Stomach (tissue), 8 donors: ENCODE measurements at regions not wholly inside any gene's neighbourhood (a gene's known extent, or its start where the extent isn't known, plus 50 kb on each side); places are given as distances from the start of the nearest gene placed in this dataset.

Experiments used
- DNase-seq, 2 donors: peaks; one replicate each; pipeline versions ENCODE4 v3.0.0 to v3.0.0-alpha.2; 2013 to 2019
- H3K27ac ChIP-seq, 5 donors: fragments of 200-600 bp in 4 of 5; sonication (generic) in 4 of 5; one replicate each; pipeline ENCODE4 v1.5.1; 2013 to 2019; ENCODE audit warnings: mild to moderate bottlenecking in 1 of 5, moderate library complexity in 1 of 5
- H3K27me3 ChIP-seq, 3 donors: fragments of 200-600 bp; sonication (generic); one replicate each; pipeline ENCODE4 v1.5.1; 2017 to 2019; ENCODE audit warnings: mixed run types in 1 of 3
- H3K36me3 ChIP-seq, 4 donors: fragments of 200-600 bp; sonication (generic); 1 replicate in 3 of 4; 2 replicates in 1 of 4; pipeline ENCODE4 v1.5.1; 2016 to 2019
- H3K4me1 ChIP-seq, 4 donors: fragments of 200-600 bp; sonication (generic); one replicate each; pipeline ENCODE4 v1.5.1; 2016 to 2019
- H3K4me3 ChIP-seq, 4 donors: fragments of 200-600 bp; sonication (generic) in 3 of 4; one replicate each; pipeline ENCODE4 v1.5.1; 2016 to 2019; ENCODE audit warnings: mild to moderate bottlenecking in 1 of 4
- H3K9me3 ChIP-seq, 4 donors: fragments of 200-600 bp; sonication (generic); one replicate each; pipeline ENCODE4 v1.5.1; 2016 to 2019
- CTCF ChIP-seq, 7 experiments: fragments of 450-650 bp in 4 of 7; fragments of 200-600 bp in 3 of 7; sonication (generic) in 3 of 7; IDR thresholded peaks; one replicate each; pipeline ENCODE4 v1.5.1; 2016 to 2019; ENCODE audit warnings: antibody characterized with exemption in 7 of 7, control low read depth in 2 of 7, mild to moderate bottlenecking in 1 of 7
- EP300 ChIP-seq: sonication (generic); formaldehyde crosslinking; IDR thresholded peaks from one replicate; pipeline ENCODE4 v1.6.1; 2017; ENCODE audit warnings: antibody characterized with exemption
- POLR2A ChIP-seq, 4 donors: fragments of 450-650 bp; IDR thresholded peaks; one replicate each; pipeline ENCODE4 v1.6.1; 2016; ENCODE audit warnings: antibody characterized with exemption in 4 of 4, control low read depth in 2 of 4, mild to moderate bottlenecking in 1 of 4, moderate library complexity in 1 of 4
- POLR2AphosphoS5 ChIP-seq, 3 donors: sonication (generic); formaldehyde crosslinking; IDR thresholded peaks; one replicate each; pipeline ENCODE4 v1.6.1; 2016; ENCODE audit warnings: antibody characterized with exemption in 3 of 3
- WGBS, 5 donors: extraction: QIAGEN DNeasy Blood & Tissue Kit in 3 of 5; methylation state at CpG; one replicate each; pipeline versions ENCODE4 v1.1.5 to v1.1.7; 2013 to 2018; 5-methylcytosine and 5-hydroxymethylcytosine counted together
- intact Hi-C: fragments of 100-400 bp; cut with DNase I; formaldehyde crosslinking; loops from one replicate; pipeline ENCODE4 v1.15.1; 2023; ENCODE audit warnings: low total_unique reads
- donor health status: healthy with polysubstance abuse.
- donor health status: Bipolar disorder and iron deficiency.
- donor health status: healthy.

DNA sequence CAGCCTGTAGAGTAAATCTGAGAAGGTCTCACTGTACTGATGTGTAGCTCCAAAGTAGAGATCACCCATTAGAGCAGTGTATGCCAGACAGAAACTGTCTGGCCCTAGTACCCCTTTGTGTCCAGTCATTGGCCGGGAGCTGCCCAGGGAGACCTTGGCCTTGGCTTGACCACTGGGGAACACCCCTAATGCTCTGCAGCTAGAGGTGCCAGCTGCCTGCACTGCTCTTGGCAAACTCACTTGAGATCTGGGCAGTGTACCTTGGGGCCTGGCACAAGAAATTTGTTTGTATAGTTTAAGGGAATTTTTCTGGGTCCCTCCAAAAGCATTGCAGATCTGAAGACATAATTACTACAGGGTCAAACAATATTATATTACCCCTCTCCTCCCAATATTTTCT lies 78.7 kb upstream of the MPHOSPH6 start:
- peak in 1 of 2 donors; percentile 69 for DNase-seq
- H3K4me1 ChIP-seq = peaks cover 0 to 18% (median 0%) of the 10 kb centered on the region in 4 donors
- H3K27me3 ChIP-seq = no peaks in the 10 kb centered on the region
- TF ChIP-seq CTCF (IDR thresholded peaks at IDR 0.05) (no peak), EP300 (no peak), POLR2A (IDR thresholded peaks at IDR 0.05) (no peak), POLR2AphosphoS5 (IDR thresholded peaks at IDR 0.05) (no peak)
- intact Hi-C loops = no loop called here
- peaks cover 0 to 9% (median 6%) of the 10 kb centered on the region in 4 donors for H3K9me3 ChIP-seq
- no peaks in the 10 kb centered on the region for H3K36me3 ChIP-seq
- no peak overlapping the region for H3K4me3 ChIP-seq
- WGBS, 5 donors = 18 to 69% (median 25%) methylated on average over 1 of the region's 1 CpG
- peak overlapping the region in 1 of 5 donors; percentile 17 for H3K27ac ChIP-seq

DNA sequence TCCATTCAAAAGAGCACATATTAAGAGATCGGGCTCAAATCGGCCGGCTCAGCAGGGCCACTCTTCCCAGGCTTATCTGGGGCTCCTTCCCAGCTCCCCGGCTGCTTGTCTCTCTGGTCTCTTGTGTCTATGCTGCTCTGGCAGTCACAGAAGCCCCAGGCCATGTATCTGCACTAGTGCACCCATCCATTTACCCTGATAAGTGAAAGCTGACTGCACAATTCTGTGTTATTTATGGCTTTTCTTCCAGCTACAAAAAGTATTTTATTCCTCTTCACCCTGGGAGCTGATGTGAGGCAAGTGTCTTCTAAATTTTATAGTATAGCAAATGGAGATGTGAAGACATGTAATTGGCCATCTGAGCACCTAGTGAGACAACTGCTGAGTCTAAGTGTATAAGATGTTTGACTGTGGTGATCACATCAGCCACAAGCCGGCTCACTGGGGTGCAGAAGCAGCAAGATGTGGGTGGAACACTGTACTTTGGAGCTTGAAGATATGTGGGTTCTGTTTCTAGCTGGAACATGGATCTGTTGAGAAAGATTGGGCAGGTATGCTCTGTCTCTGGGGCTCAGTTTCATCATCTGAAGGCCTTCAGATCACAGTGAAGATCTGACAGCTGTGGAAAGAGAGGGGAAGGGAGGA lies 78.1 kb upstream of the MPHOSPH6 start:
- no peaks in the 10 kb centered on the region for H3K27me3 ChIP-seq
- DNase-seq = no peak
- H3K4me1 ChIP-seq = peaks cover 0 to 18% (median 0%) of the 10 kb centered on the region in 4 donors
- no peak for TF ChIP-seq POLR2A (IDR thresholded peaks at IDR 0.05)
- TF ChIP-seq POLR2AphosphoS5 (IDR thresholded peaks at IDR 0.05) = no peak
- TF ChIP-seq CTCF (IDR thresholded peaks at IDR 0.05) = no peak
- TF ChIP-seq EP300 = no peak
- intact Hi-C loops = no loop called here
- H3K27ac ChIP-seq = no peak overlapping the region
- H3K9me3 ChIP-seq = peaks cover 0 to 14% (median 8%) of the 10 kb centered on the region in 4 donors
- no peaks in the 10 kb centered on the region for H3K36me3 ChIP-seq
- no peak overlapping the region for H3K4me3 ChIP-seq
- 71 to 81% (median 77%) methylated on average over 5 of the region's 5 CpGs for WGBS, 5 donors

GRCh38 chr16:82242201-82242600 lies 72.2 kb upstream of the MPHOSPH6 start:
- Histone ChIP-seq H3K4me1 (peaks cover 0 to 3% (median 0%) of the 10 kb centered on the region in 4 donors), H3K36me3 (no peaks in the 10 kb centered on the region), H3K4me3 (no peak overlapping the region), H3K27me3 (no peaks in the 10 kb centered on the region), H3K9me3 (peaks cover 0 to 15% (median 8%) of the 10 kb centered on the region in 4 donors), H3K27ac (no peak overlapping the region)
- DNase-seq = no peak
- intact Hi-C loops = no loop called here
- TF ChIP-seq POLR2A (IDR thresholded peaks at IDR 0.05) = no peak
- TF ChIP-seq POLR2AphosphoS5 (IDR thresholded peaks at IDR 0.05) = no peak
- TF ChIP-seq EP300 = no peak
- no peak for TF ChIP-seq CTCF (IDR thresholded peaks at IDR 0.05)
- 90 to 97% (median 96%) methylated on average over 9 of the region's 9 CpGs for WGBS, 5 donors

DNA sequence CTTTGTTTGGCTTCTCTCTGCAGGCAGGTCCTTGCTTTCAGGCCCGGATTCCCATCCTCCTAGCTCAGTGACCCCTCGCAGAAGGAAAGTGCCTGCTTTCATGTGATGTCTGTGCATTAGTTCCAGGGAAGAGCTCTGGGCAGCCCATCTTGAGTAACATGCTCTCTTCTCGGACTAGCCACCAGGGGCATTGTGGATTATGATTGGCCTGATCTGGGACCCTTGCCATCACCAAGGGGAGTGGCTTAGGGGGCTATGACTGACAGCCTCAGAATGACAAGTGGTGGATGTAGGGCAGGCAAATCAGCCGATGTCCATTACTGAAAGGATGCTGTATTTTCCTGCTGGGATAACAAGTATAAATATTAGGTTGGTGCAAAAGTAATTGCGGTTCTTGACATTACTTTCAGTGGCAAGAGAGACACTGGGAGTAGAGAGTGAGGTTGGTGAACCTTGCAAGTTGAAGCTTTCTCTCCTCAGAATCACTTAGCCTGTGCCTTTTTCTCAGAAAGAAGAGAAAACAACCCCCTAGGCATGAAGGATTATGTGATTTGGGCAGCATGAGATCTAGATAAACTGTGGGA lies 71.5 kb upstream of the MPHOSPH6 start:
- peaks cover 0 to 15% (median 8%) of the 10 kb centered on the region in 4 donors for H3K9me3 ChIP-seq
- intact Hi-C loops = no loop called here
- DNase-seq = no peak
- no peak overlapping the region for H3K4me3 ChIP-seq
- H3K36me3 ChIP-seq = no peaks in the 10 kb centered on the region
- TF ChIP-seq POLR2AphosphoS5 (IDR thresholded peaks at IDR 0.05) = no peak
- no peak for TF ChIP-seq POLR2A (IDR thresholded peaks at IDR 0.05)
- TF ChIP-seq EP300 = no peak
- TF ChIP-seq CTCF (IDR thresholded peaks at IDR 0.05) = no peak
- WGBS, 5 donors = 84 to 92% (median 86%) methylated on average over 5 of the region's 5 CpGs
- no peaks in the 10 kb centered on the region for H3K27me3 ChIP-seq
- H3K27ac ChIP-seq = no peak overlapping the region
- H3K4me1 ChIP-seq = peaks cover 0 to 3% (median 0%) of the 10 kb centered on the region in 4 donors
